Testis (tissue), 2 donors: ENCODE measurements at regions not wholly inside any gene's neighbourhood (a gene's known extent, or its start where the extent isn't known, plus 50 kb on each side); places are given as distances from the start of the nearest gene placed in this dataset.

ENCODE experiments used
- DNase-seq: peaks from one replicate; pipeline ENCODE4 v3.0.0-alpha.2; 2019
- H3K27ac ChIP-seq, 2 donors: fragments of 200-600 bp; sonication (generic); one replicate each; pipeline ENCODE4 v1.5.1; 2019
- H3K27me3 ChIP-seq: fragments of 200-600 bp; sonication (generic); one replicate; pipeline ENCODE4 v1.5.1; 2019
- H3K36me3 ChIP-seq: fragments of 200-600 bp; sonication (generic); one replicate; pipeline ENCODE4 v1.5.1; 2017; ENCODE audit warnings: low read depth; ENCODE audit errors: missing control alignments
- H3K4me1 ChIP-seq: fragments of 200-600 bp; sonication (generic); one replicate; pipeline ENCODE4 v1.5.1; 2019
- H3K4me3 ChIP-seq, 2 donors: fragments of 200-600 bp; sonication (generic); one replicate each; pipeline ENCODE4 v1.5.1; 2017 to 2019
- H3K9me3 ChIP-seq: fragments of 200-600 bp; sonication (generic); one replicate; pipeline ENCODE4 v1.5.1; 2017
- POLR2A ChIP-seq: fragments of 450-650 bp; IDR thresholded peaks from one replicate; pipeline ENCODE4 v1.6.1; 2017; ENCODE audit warnings: antibody characterized with exemption, mild to moderate bottlenecking, moderate library complexity
- WGBS, 2 donors: methylation state at CpG; one replicate each; pipeline ENCODE4 v1.1.5; 2018; 5-methylcytosine and 5-hydroxymethylcytosine counted together
- intact Hi-C: fragments of 100-400 bp; cut with DNase I; formaldehyde crosslinking; loops from one replicate; pipeline ENCODE4 v1.15.1; 2023; ENCODE audit warnings: low total_unique reads
- TF ChIP-seq, protein P1 (sequence below), 3 experiments: fragments of 450-650 bp in 2 of 3; fragments of 200-600 bp in 1 of 3; sonication (generic) in 1 of 3; IDR thresholded peaks; one replicate each; pipeline ENCODE4 v1.5.1; 2016 to 2019; ENCODE audit warnings: antibody characterized with exemption in 3 of 3, mild to moderate bottlenecking in 2 of 3, moderate library complexity in 1 of 3

DNA sequence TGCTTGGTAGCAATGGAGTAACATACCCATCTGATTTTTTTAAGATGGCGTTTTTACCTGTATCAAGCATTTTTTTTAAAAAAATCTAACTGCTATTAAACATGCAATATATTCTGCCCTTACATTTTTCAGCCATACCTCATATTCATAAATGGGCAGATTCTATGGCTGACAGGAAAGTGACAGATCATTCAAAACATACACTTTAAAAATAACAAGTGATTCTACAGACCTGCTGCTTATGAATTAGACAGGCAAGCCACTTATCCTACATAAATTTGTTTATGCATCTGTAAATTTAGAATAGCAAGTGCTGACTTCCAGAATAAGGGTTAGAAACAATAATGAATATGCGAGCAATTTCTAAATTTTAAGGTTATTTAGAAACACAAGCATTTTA, 82.7 kb downstream of the TBXT start:
- TF ChIP-seq, protein P1, sequence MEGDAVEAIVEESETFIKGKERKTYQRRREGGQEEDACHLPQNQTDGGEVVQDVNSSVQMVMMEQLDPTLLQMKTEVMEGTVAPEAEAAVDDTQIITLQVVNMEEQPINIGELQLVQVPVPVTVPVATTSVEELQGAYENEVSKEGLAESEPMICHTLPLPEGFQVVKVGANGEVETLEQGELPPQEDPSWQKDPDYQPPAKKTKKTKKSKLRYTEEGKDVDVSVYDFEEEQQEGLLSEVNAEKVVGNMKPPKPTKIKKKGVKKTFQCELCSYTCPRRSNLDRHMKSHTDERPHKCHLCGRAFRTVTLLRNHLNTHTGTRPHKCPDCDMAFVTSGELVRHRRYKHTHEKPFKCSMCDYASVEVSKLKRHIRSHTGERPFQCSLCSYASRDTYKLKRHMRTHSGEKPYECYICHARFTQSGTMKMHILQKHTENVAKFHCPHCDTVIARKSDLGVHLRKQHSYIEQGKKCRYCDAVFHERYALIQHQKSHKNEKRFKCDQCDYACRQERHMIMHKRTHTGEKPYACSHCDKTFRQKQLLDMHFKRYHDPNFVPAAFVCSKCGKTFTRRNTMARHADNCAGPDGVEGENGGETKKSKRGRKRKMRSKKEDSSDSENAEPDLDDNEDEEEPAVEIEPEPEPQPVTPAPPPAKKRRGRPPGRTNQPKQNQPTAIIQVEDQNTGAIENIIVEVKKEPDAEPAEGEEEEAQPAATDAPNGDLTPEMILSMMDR (IDR thresholded peaks at IDR 0.05): no peak
- no peak for TF ChIP-seq POLR2A
- DNase-seq: no peak
- H3K36me3 ChIP-seq: no peaks in the 10 kb centered on the region
- no peak overlapping the region for H3K27ac ChIP-seq
- H3K9me3 ChIP-seq: no peaks in the 10 kb centered on the region
- no peak overlapping the region for H3K4me3 ChIP-seq
- intact Hi-C loops: no loop called here
- no peaks in the 10 kb centered on the region for H3K27me3 ChIP-seq
- no peaks in the 10 kb centered on the region for H3K4me1 ChIP-seq
- WGBS, 2 donors: 88% methylated on average over 2 of the region's 2 CpGs

GRCh38 chr6:166079841-166080240, 87.8 kb downstream of the TBXT start:
- H3K9me3 ChIP-seq: no peaks in the 10 kb centered on the region
- no peaks in the 10 kb centered on the region for H3K27me3 ChIP-seq
- H3K4me3 ChIP-seq: no peak overlapping the region
- no peak for DNase-seq
- 88 to 91% methylated on average over 6 of the region's 6 CpGs for WGBS, 2 donors
- no peaks in the 10 kb centered on the region for H3K4me1 ChIP-seq
- no peak overlapping the region for H3K27ac ChIP-seq
- TF ChIP-seq POLR2A: no peak
- TF ChIP-seq, protein P1 (IDR thresholded peaks at IDR 0.05): no peak
- no peaks in the 10 kb centered on the region for H3K36me3 ChIP-seq
- intact Hi-C loops: no loop called here

DNA sequence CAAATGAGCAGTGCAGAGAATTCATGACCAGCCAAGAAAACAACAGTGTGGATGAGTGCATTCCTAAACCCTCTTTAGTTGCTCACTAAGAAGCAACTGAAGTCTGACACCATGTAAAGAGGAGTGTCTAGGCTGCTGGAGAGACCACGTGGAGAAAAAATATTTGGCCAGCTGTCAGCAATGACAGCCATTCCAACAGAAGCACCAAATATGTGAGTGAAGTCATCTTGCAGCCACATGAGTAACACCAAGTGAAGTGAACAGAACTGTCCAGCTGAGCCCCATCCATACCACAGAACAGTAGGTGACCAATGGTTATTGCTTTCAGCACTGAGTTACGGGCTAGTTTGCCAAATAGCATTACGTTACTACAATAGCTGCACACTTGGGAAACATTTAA, 89.4 kb downstream of the TBXT start:
- no peak for DNase-seq
- Histone ChIP-seq H3K4me1 (no peaks in the 10 kb centered on the region), H3K9me3 (no peaks in the 10 kb centered on the region), H3K27ac (no peak overlapping the region), H3K36me3 (no peaks in the 10 kb centered on the region), H3K4me3 (no peak overlapping the region), H3K27me3 (no peaks in the 10 kb centered on the region)
- 68 to 73% methylated on average over 3 of the region's 3 CpGs for WGBS, 2 donors
- TF ChIP-seq POLR2A: no peak
- TF ChIP-seq, protein P1 (IDR thresholded peaks at IDR 0.05): no peak
- intact Hi-C loops: no loop called here

DNA sequence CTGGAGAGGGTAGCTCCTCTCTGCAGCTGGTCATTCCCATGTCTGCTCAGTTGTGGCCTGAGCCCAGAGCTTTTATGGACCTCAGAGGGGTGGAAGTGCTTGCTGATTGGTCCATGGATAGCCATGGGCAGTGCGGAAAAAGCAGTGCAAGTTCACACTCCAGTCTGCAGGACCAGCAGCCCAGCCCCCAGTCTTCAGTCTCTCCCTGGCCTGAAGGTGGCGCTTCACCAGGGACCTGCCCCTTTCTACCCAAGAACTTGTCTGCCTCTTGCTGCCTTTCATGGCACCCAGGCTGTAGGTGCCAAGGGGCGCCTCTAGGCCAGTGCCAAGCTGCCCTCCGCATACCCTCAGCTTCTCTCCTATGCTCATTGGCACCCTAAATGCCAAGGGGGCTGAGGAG, 91.0 kb downstream of the TBXT start:
- Histone ChIP-seq H3K4me1 (no peaks in the 10 kb centered on the region), H3K9me3 (no peaks in the 10 kb centered on the region), H3K27me3 (no peaks in the 10 kb centered on the region), H3K27ac (no peak overlapping the region), H3K36me3 (no peaks in the 10 kb centered on the region), H3K4me3 (no peak overlapping the region)
- DNase-seq: no peak
- 75 to 89% methylated on average over 4 of the region's 4 CpGs for WGBS, 2 donors
- intact Hi-C loops: no loop called here
- TF ChIP-seq, protein P1 (IDR thresholded peaks at IDR 0.05): no peak
- no peak for TF ChIP-seq POLR2A

DNA sequence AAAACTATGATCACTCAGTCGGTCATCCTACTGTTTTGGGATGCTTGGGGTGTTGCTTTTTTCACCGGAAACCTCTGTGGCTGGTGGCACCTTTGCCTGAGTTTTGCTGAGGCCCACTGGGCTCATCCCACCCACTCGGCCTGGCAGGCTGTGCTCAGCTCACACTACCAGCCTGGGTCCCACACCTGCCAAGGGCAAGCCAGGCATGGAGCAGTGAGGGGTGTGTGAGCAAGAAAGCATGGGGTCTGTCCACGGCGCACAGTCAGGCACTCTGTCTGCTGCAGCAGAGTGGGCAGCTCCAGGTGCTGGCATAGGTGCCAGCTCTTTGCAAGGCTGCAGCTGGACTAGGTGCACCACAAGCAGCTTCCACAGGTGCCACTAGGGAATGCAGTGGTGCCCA, 91.7 kb downstream of the TBXT start:
- Histone ChIP-seq H3K27ac (no peak overlapping the region), H3K4me1 (no peaks in the 10 kb centered on the region), H3K27me3 (no peaks in the 10 kb centered on the region), H3K4me3 (no peak overlapping the region), H3K36me3 (no peaks in the 10 kb centered on the region), H3K9me3 (no peaks in the 10 kb centered on the region)
- 88 to 94% methylated on average over 2 to 5 of the region's 5 CpGs for WGBS, 2 donors
- intact Hi-C loops: no loop called here
- no peak for TF ChIP-seq POLR2A
- TF ChIP-seq, protein P1 (IDR thresholded peaks at IDR 0.05): no peak
- DNase-seq: no peak
